ENCODE measurements at regions not wholly inside any gene's neighbourhood (a gene's known extent, or its start where the extent isn't known, plus 50 kb on each side); places are given as distances from the start of the nearest gene placed in this dataset.

GRCh38 chr22:49344656-49345055 lies 483.0 kb downstream of the BRD1 start:
- Histone ChIP-seq H4K20me1 (ENCODE audit: insufficient read depth) (no peaks in the 10 kb centered on the region), H3K79me2 (ENCODE audit: insufficient read depth, low read length) (no peaks in the 10 kb centered on the region), H3K9me2 (ENCODE audit: insufficient read depth) (no peaks in the 10 kb centered on the region), H3K9ac (ENCODE audit: low read length) (no peak overlapping the region), H3K36me3 (ENCODE audit: control insufficient read depth in 1 of 2, insufficient read depth in 2 of 2, low read length in 2 of 2) (no peaks in the 10 kb centered on the region), H2AFZ (ENCODE audit: low read depth, low read length, poor library complexity, severe bottlenecking) (no peak overlapping the region), H3K4me2 (ENCODE audit: low read length) (no peak overlapping the region), H3K9me3 (ENCODE audit: control insufficient read depth in 1 of 2, insufficient read depth in 1 of 2, low read depth in 1 of 2, low read length in 2 of 2) (no peaks in the 10 kb centered on the region), H3K27ac (ENCODE audit: low read depth, low read length) (no peak overlapping the region), H3K4me3 (replicated peaks in 1 of 2; ENCODE audit: low read depth in 1 of 2, low read length in 2 of 2) (no peak overlapping the region), H3K27me3 (ENCODE audit: insufficient read depth, low read length) (peaks cover 52% of the 10 kb centered on the region), H3K4me1 (ENCODE audit: control insufficient read depth in 1 of 2, insufficient read depth in 2 of 2, low read length in 2 of 2) (no peaks in the 10 kb centered on the region)
- TF ChIP-seq TCF7L2 (IDR thresholded peaks at IDR 0.05; ENCODE audit: borderline replicate concordance, extremely low read depth, insufficient read depth, insufficient read length) (no peak), SP1 (IDR thresholded peaks at IDR 0.05; ENCODE audit: low read depth) (no peak), RAD21 (IDR thresholded peaks at IDR 0.05; ENCODE audit: low read depth) (no peak), FOSL1 (IDR thresholded peaks at IDR 0.05; ENCODE audit: low read depth) (no peak), ELF1 (IDR thresholded peaks at IDR 0.05; ENCODE audit: borderline replicate concordance, low read depth) (no peak), CBX3 (IDR thresholded peaks at IDR 0.05; ENCODE audit: low read depth) (no peak), ZFX (IDR thresholded peaks at IDR 0.05) (no peak), EGR1 (IDR thresholded peaks at IDR 0.05; ENCODE audit: low read depth) (no peak)
- RAD21 ChIA-PET (ENCODE audit: low non-redundant PET in 1 of 2, low total read pairs in 2 of 2, uncharacterized antibody in 2 of 2, unreplicated experiment in 2 of 2) = no interaction called here
- no peak for ATAC-seq
- CTCF ChIA-PET = no interaction called here
- intact Hi-C loops (cut with micrococcal nuclease) = no loop called here
- no TSS peak for BruUV-seq (replicated peaks)
- POLR2A ChIA-PET = no interaction called here
- DNase-seq (ENCODE audit: low read depth, low spot score) = no peak

GRCh38 chr22:49344161-49344560 lies 483.5 kb downstream of the BRD1 start:
- H3K9me3 ChIP-seq (ENCODE audit: control insufficient read depth in 1 of 2, insufficient read depth in 1 of 2, low read depth in 1 of 2, low read length in 2 of 2) = no peaks in the 10 kb centered on the region
- no peak overlapping the region for H3K4me3 ChIP-seq (replicated peaks in 1 of 2; ENCODE audit: low read depth in 1 of 2, low read length in 2 of 2)
- ChIA-PET POLR2A (no interaction called here), CTCF (no interaction called here), RAD21 (ENCODE audit: low non-redundant PET in 1 of 2, low total read pairs in 2 of 2, uncharacterized antibody in 2 of 2, unreplicated experiment in 2 of 2) (no interaction called here)
- no peaks in the 10 kb centered on the region for H3K79me2 ChIP-seq (ENCODE audit: insufficient read depth, low read length)
- H3K27me3 ChIP-seq (ENCODE audit: insufficient read depth, low read length) = peaks cover 57% of the 10 kb centered on the region
- intact Hi-C loops (cut with micrococcal nuclease) = no loop called here
- DNase-seq (ENCODE audit: low read depth, low spot score) (no peak), ATAC-seq (no peak)
- no peaks in the 10 kb centered on the region for H4K20me1 ChIP-seq (ENCODE audit: insufficient read depth)
- no peak overlapping the region for H3K4me2 ChIP-seq (ENCODE audit: low read length)
- H3K36me3 ChIP-seq (ENCODE audit: control insufficient read depth in 1 of 2, insufficient read depth in 2 of 2, low read length in 2 of 2) = no peaks in the 10 kb centered on the region
- no peak overlapping the region for H3K27ac ChIP-seq (ENCODE audit: low read depth, low read length)
- H3K9ac ChIP-seq (ENCODE audit: low read length) = no peak overlapping the region
- no peak overlapping the region for H2AFZ ChIP-seq (ENCODE audit: low read depth, low read length, poor library complexity, severe bottlenecking)
- no peaks in the 10 kb centered on the region for H3K9me2 ChIP-seq (ENCODE audit: insufficient read depth)
- TF ChIP-seq ATF3 (IDR thresholded peaks at IDR 0.05) (no peak), EGR1 (IDR thresholded peaks at IDR 0.05; ENCODE audit: low read depth) (no peak), ZNF274 (IDR thresholded peaks at IDR 0.05; ENCODE audit: low read depth, low read length) (no peak), REST (IDR thresholded peaks at IDR 0.05; ENCODE audit: low read depth) (no peak), JUND (IDR thresholded peaks at IDR 0.05) (no peak), POLR2A (IDR thresholded peaks at IDR 0.05; ENCODE audit: borderline replicate concordance, extremely low read depth, insufficient read depth, insufficient read length) (no peak)
- H3K4me1 ChIP-seq (ENCODE audit: control insufficient read depth in 1 of 2, insufficient read depth in 2 of 2, low read length in 2 of 2) = no peaks in the 10 kb centered on the region
- no TSS peak for BruUV-seq (replicated peaks)
